ENCODE measurements at regions not wholly inside any gene's neighbourhood (a gene's known extent, or its start where the extent isn't known, plus 50 kb on each side); places are given as distances from the start of the nearest gene placed in this dataset.

DNA sequence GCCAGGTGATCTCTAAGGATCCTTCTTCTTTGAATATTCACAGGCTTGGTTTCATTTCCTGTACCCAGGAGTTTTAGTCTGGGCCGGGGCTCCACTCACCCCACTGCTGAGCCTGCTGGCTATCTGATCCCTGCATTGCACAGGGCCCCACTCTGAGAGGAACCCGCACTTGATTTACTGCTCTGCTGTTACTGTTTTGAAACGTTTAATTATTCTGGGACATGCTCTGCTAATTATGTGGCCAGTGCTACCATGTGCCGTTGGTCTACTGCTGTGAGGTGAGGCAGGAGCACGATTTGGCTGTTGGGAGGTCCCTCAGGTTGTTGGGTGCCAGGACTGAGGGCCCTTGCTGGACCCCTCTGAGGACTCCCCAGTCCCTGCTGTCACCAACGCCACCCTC, 108.7 kb upstream of the SIRPA start:
- no peak for TF ChIP-seq EZH2 (IDR thresholded peaks at IDR 0.05; ENCODE audit: insufficient read depth, poor library complexity, severe bottlenecking)
- TF ChIP-seq EZH2phosphoT487 (IDR thresholded peaks at IDR 0.05; ENCODE audit: insufficient read depth, low read depth) = no peak

Measured in GM23248 (cell line).